Cerebellar nuclear complex (tissue), 1 donor: ENCODE measurements at regions not wholly inside any gene's neighbourhood (a gene's known extent, or its start where the extent isn't known, plus 50 kb on each side); places are given as distances from the start of the nearest gene placed in this dataset.

Experiments
- DNase-seq, 2 experiments: peaks; one replicate each; lab custom pipeline; 2025; lab: John Stamatoyannopoulos, UW

DNA sequence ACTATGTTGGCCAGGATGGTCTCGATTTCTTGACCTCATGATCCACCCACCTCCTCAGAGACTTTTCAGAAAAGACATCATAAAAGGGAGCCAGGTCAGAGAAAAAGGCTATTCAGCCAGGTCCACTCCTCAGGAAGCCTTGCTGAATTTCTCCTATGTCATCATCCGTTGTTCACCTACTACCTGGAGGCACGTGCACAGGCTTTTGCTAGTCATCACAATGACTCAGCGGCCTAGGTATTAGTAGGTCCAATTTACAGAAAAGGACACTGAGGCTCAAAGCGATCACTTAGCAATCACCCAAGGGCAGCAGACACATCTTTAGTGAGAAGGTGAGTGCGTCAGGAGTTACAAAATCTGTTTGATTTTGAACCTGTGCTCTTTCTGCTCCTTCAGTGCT, 72.3 kb upstream of the RAD23B start:
- no peak for DNase-seq

DNA sequence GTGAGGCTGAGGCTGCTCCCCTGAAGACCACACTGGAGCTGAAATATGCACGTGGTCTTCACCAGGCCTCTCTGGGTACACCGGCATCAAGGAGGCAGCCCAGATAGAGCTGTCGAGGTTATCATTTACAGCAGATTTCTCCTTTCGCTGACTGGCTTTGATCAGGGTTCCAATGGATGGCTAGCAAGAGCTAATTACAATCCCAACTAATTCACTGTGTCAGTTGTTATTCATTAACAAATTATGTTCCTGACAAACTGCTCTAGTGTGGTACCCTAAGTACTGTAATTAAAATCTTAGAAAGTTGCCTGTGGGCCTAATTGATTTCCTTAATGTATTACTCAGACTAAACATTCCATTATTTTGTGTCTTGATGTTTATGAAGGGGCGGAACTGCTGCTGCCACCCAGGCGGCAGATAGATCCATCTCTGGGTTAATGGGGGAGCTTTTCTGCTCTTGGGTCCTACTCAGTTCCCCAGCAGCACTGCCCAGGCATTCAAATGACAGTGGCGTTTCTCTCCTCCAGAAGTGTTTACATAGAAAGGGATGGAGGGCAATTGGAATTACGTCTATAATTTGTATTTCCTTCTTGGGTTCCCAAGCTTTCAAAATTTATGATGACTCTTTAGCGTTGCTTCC, 71.7 kb upstream of the RAD23B start:
- DNase-seq, result no peak

DNA sequence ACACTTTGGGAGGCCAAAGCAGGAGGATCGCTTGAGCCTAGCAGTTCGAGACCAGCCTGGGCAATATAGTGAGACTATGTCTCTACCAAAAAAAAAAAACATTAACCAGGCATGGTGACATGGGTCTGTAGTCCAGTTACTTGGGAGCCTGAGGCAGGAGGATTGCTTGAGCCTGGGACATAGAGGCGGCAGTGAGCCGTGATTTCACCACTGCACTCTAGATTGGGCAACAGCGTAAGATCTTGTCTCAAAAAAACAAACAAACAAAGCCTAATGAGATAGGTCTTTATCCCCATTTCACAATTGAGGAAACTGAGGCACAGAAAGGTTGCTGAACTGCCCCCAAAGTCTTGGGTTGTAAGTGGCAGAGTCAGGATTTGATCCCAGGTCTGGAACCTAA, 70.5 kb upstream of the RAD23B start:
- DNase-seq, result no peak

DNA sequence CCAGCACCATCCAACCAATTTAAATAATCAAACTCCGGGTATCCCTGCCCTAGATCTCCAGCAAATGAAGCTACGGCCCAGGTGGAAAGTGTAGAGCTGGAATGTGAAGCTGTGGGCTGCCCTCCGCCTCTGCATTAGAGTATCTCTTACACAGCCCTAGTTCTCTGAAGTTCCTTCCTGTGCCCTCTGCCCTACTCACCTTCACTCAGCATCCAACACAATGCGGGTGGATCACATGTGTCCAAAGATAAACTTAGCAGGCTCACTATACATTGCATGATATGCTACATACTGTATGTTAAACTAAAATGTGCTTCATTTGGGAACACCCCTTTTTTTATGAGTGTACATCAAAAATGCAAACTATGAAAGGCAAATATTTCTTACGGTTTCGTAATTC, 70.0 kb upstream of the RAD23B start:
- no peak for DNase-seq

DNA sequence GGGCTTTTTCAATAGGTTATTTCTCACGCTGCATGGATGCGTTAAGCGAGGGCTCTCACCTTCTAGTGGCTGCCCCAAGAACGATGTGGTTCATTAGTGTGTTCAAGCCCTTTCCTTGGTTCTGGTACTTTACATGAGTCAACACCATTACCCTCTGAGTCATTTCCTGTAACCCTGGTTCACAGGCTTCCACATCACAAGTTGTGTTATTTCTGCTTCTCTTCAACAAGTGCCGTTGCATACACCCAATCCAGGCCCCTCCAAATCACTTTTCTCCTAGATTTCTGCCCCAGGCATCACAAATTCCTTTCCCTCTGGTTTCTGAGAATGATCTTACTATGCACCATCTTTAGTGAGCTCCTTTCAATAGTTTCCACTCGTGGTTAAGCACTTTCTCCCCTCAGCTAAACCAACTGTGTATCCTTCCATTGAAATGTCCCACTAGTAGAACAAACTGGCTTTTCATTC, 69.5 kb upstream of the RAD23B start:
- DNase-seq, result no peak

DNA sequence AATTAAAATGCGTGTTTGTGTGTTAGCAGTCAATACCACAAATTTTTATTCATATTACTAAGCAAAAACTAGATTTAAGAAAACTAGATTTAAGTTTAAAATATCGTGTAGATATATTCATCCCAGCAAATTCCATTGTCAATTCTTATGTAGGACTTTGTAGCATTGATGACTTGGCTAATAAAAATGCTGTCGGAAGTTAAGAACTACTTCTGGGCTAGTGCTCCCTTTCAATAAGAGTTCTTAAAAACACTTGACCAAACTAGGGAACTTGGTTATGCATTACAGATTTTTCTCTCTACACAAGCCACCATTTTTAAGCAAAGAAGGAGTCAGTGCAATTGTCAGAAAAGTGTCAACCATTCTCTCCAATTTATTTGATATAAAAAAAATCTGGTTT, 68.7 kb upstream of the RAD23B start:
- DNase-seq, result no peak

DNA sequence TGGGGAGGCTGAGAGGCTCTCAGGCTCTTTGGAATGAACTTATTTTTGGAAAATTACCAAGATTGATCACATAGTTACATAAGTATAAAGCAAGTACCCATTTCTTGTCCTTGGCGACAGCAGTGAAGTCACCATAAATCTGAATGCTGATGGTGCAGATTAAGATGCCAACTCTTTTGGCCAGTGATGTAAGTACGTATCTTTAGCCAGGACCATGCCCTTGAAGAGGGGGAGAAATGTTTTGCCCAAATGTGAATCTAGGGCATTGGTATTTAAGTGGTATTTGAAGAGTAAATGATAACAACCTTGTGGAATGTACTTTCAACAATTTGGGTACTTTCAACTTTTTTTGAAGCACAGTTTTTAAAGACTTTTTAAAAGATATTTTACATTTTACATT, 68.2 kb upstream of the RAD23B start:
- no peak for DNase-seq

DNA sequence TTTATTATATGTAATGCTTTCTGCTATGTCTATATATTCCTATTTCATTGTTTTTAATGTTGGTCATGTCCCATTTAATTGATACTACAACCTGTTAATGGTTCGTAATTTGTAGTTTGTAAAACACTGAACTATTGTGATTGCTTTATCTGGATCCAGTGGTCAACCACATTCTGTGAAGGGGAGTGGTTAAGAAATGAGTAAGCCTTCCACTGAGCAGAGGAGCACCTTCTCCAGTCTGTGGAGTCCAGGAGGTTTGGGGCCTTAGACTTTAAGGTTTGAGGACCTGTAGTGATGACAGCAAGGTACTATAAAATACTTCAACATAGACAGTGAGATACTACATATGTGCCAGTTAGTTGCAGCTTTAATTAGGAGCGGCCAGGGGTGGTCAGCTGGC, 67.7 kb upstream of the RAD23B start:
- no peak for DNase-seq

DNA sequence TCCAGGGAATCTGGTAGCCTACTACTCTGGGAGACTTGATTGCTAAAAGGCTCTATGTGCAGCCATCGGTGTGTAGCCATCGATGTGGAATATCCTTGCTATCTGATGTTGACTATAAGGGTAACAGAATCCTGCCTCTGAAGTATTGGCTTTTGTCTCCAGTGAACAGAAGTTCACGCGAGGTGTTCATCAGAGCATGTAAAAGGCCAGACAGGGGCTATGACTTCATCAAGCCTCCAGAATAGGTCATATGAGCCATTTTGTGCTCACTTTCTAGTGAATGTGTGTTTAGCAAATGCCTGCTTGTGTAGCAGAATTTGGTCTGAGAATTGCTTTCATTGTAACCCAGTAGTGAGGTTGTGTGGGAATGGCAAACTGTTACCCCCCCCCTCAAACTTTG, 66.8 kb upstream of the RAD23B start:
- DNase-seq, result no peak

DNA sequence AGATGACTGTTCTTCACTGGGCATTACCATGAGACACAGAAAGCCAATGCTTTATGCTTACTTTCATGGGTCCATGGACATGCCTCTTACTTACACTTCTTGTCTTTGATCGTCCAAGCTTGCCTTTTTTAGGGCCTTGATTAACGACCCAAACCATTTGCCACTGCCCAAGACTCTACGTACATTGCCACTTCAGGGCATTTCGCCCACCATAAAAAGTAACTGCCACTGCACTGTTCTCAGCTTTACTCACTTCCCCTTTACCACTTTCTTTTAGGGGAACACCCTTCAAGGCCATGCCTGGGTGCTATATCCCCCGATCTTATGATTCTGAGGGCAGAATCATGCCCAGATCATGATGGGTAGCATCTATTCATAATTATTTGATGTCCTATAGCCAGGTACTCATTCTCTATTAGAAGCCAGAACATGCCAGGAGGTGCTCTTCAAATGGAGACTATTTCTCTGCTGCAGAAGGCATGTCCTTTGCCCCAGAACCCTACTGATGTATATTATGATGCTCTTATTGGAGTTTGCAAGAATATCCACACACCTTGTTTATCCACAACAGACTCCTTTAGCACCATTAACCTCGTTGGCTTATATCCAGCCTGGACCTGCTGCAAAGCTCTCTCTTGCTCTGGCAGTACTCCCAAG, 64.1 kb upstream of the RAD23B start:
- no peak for DNase-seq

DNA sequence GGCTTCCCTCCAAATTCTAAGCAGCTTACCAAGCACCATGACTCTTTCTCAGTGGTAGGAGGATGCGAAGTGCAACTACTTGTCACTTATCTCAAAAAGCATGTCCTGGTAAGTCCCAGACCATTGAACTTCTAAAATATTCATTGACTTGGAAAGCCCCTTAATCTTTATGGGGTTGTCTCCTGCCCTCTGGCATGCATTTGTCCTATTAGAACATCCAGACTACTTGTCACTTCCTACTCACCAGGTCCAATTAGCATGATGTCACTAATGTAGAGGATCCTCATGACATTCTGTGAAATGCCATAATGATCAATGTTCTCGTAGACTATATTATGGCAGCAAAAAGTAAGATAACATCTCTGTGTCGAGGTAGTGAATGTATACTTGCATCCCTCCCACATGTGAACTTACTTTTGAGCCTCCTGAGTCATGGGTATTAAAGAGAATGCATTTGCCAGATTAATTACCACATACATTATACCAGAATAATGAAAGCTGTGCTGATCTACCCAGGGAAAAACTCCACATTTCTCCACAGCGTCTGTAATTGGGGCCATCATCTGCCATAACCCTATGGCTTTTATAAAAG, 63.5 kb upstream of the RAD23B start:
- DNase-seq, result no peak

DNA sequence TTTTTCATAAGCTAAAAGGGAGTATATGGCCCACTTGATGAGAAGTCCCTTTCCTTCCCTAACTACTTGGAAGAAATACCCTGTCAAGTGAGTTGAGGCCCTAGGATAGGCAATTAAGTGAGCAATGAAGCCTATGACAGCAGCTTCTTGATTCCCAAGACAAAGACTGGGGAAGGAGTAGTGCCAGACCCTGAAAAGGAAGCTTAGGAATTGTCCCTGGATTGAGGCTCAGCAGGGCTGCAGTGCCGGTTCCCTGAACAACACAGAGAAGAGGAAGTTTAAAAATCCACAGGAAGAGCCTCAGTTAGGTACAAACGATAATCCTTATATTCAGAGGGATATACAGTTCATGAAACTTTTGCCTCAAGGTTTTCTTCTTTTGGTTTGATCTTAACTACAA, 61.8 kb upstream of the RAD23B start:
- DNase-seq, result no peak

DNA sequence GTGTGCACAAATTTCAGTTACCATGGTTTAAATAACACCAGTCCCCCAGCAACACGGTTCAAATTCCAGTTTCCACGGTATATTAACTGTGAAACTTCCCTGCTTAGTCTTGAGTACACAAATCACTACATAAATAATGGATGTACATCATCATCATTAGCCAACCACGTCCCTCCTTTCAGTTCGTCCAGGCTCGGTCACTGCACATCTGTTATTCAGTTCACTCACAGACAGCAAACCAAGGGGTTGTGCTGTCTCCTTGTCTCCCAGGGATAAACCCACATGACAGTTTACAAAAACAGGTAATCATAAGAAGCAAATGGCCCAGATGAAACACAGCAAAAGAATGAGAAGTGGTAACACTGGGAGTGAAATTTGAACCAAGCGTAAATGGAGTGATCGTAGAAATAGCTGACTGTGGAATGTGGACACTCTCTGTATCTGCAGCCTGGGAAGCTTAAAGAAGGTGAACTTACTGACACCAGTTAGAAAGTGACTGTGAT, 61.0 kb upstream of the RAD23B start:
- DNase-seq, result no peak

DNA sequence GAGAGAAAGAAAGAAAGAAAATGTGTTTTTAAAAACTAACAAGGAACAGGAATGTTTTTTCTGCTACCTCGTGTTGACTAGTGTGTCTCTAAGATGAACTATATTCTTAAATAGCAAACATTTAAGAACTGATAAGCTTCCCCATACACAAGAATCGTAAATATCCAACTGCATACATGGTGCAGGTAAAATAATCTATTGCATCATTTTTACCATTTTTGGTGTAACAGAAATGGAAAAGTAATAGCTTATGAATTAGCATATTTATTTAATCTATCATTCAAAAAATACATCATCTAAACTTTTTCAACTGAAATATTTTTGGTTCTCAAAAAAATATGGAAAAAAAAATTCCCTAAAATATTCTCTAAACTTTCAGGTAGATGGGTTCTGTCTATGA, 59.7 kb upstream of the RAD23B start:
- DNase-seq, result no peak

DNA sequence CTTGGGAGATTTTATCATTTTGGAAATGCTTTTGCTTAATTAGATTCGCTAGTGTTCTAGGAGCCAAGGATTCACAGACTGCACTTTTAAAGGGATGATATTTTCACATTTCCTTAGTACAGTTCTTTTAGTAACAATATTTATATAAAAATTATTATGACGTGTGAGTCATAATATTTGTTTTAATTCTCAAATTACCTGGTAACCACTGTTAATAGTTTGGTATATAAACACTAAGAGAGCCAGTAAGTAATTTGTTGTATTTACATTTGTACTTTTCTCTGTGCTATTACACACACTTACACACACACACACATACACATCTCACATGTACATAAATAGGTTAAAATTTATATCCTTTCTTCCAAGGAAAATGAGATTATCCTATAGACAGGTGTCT, 58.8 kb upstream of the RAD23B start:
- no peak for DNase-seq

DNA sequence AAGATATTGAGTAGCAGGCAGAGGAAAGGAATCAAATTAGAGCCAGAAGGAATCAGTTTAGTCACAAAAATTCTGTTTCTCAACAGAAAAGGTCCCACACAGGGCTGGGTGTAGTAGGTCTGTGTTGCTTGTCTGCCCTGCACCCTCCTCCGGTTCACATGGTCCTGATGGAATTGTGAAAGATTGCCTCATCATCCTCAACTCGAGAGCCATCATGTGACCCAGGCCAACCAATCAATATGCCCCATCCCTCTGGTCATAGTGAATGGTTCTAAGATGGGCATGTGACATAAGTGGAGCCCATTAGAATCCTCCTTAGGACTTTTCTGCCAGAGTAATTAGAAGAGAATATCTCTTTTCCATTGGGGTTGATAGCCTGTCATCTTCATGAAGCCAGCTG, 56.7 kb upstream of the RAD23B start:
- no peak for DNase-seq

DNA sequence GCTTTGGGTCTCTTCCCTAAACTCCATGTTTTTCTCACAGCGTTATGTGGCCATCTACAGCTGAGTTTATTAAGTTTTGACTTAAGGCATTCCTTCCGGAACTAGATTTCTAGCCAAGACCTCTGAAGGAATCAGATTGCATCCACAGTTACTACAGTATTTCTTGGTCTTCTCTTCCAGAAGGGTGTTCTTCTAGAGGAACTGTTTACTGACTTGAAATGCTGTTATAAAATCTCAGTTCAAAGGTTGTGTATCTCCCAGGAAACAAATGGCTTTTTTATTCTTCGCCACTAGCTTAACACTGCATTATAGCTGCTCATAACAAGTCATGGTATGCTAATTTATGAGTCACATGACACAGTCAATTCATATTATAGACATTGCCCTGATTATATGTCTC, 55.3 kb upstream of the RAD23B start:
- no peak for DNase-seq

DNA sequence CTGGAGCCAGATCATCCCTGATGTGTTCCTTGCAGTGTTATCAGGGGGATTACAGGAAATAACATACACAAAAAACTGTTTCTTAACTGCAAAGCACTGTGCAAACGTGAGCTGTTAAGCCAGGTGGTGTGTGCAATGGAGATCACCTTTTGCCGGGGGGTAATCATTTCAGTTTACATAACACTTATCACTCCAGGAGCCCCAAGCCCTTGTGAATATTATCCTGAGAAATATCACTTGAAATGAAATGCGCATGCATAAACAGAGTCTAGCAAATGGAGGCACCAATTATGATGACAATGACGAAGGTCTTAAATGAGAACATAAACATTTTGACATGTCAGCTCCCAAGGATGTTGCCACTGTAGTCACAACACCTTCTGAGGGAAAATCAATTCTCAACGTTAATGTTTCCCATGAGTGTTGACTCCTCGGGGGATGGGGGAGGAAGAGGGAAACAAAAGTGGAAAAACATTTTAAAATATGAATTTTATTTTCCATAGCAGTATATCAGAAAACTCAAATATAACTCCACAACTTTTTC, 54.5 kb upstream of the RAD23B start:
- DNase-seq, result no peak

DNA sequence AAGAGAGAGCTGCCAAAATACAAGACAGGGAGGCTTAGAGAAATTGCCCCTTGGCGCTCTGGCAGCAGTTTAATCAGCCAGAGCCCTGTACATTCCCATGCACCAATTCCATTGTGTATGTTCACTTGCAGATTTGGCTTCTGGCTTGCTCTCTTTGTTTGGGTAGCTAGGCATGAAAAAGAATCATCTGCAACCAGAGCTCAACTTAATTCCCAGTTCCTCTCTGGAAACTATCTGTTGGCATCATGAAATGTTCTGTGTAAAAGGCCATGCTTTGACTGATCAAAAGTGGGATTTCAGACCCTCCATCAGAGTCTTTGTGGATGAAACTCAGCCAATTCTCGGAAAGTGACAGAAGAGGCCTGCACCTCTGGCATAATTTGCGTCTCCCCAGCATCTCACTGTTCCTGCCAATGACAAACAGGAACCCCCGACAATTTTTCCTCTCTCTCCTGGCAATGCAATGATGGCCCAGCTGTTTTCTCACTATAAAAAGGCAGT, 53.8 kb upstream of the RAD23B start:
- DNase-seq, result no peak
